Right cardiac atrium (tissue), 5 donors: ENCODE measurements at regions not wholly inside any gene's neighbourhood (a gene's known extent, or its start where the extent isn't known, plus 50 kb on each side); places are given as distances from the start of the nearest gene placed in this dataset.
"Not testable (repeated sequence)": the region's sequence is repeated elsewhere in the genome, so short reads cannot be mapped to it uniquely, and the experiment has no call there.

Source experiments
- ATAC-seq, 2 donors: fragments of 200-7000 bp; cut with Tn5 transposase; one replicate each; pipeline versions ENCODE4 v1.8.0 to v1.9.1; 2020; ENCODE audit warnings: moderate library complexity in 2 of 2, mild to moderate bottlenecking in 1 of 2
- DNase-seq, 3 donors: peaks; one replicate each; pipeline ENCODE4 v3.0.0-alpha.2; 2020
- H3K27ac ChIP-seq: one replicate; pipeline ENCODE4 v1.5.1; 2013; ENCODE audit warnings: mild to moderate bottlenecking, low read length, control low read depth, moderate library complexity
- H3K27me3 ChIP-seq: one replicate; pipeline ENCODE4 v1.6.1; 2013; ENCODE audit not compliant: control insufficient read depth, insufficient read depth
- H3K4me1 ChIP-seq: one replicate; pipeline ENCODE4 v1.6.1; 2013; ENCODE audit warnings: low read length; ENCODE audit not compliant: control insufficient read depth, insufficient read depth
- H3K4me3 ChIP-seq: one replicate; pipeline ENCODE4 v1.5.1; 2013; ENCODE audit warnings: low read length, control low read depth
- H3K9me3 ChIP-seq: one replicate; pipeline ENCODE4 v1.6.1; 2013; ENCODE audit warnings: low read length; ENCODE audit not compliant: control insufficient read depth
- WGBS: extraction: QIAGEN DNeasy Blood & Tissue Kit; methylation state at CpG from one replicate; pipeline ENCODE4 v1.1.7; 2013; 5-methylcytosine and 5-hydroxymethylcytosine counted together
- intact Hi-C, 4 donors: fragments of 100-400 bp; cut with DNase I; formaldehyde crosslinking; loops; one replicate each; pipeline versions ENCODE4 v1.11.0 to v1.14.0; 2022 to 2023
- donor health status: healthy with polysubstance abuse.
- donor health status: DM: no; HTN: yes; CAD: no.
- donor health status: DM: no; HTN: no; CAD: no.
- donor health status: DM: no; HTN: yes; CAD: no; lungs with severe emphysema.
- donor health status: DM: yes; HTN: yes; CAD: no.

- not testable (repeated sequence) for H3K27ac ChIP-seq, H3K4me3 ChIP-seq, ATAC-seq, H3K4me1 ChIP-seq, H3K27me3 ChIP-seq, H3K9me3 ChIP-seq
- 90% methylated on average over 24 of the region's 24 CpGs for WGBS
- intact Hi-C loops, result loop anchor here in 2 of 4 donors (5.0 kb wide), 1 partner anchor 121 kb away; no protein-coding TSS in a partner anchor
- peak in 2 of 3 donors; percentile 43 to 45 for DNase-seq
These were observed 182.1 kb downstream of the TMEM121 start for GRCh38 chr14:105708251-105709134.

- H3K27ac ChIP-seq, result no peak overlapping the region
- no peak overlapping the region for H3K4me3 ChIP-seq
- H3K4me1 ChIP-seq, result no peaks in the 10 kb centered on the region
- H3K9me3 ChIP-seq, result no peaks in the 10 kb centered on the region
- WGBS, result 84% methylated on average over 6 of the region's 6 CpGs
- intact Hi-C loops, result loop anchor here in 2 of 4 donors (5.0 kb wide), 1 partner anchor 122 kb away; no protein-coding TSS in a partner anchor
- no peaks in the 10 kb centered on the region for H3K27me3 ChIP-seq
- no peak for ATAC-seq
- peak in 1 of 3 donors; percentile 24 for DNase-seq
These were observed 183.1 kb downstream of the TMEM121 start for GRCh38 chr14:105709281-105710118.

- intact Hi-C loops, result no loop called here
- Histone ChIP-seq H3K4me1 (no peaks in the 10 kb centered on the region), H3K27ac (no peak overlapping the region), H3K4me3 (no peak overlapping the region), H3K9me3 (no peaks in the 10 kb centered on the region), H3K27me3 (no peaks in the 10 kb centered on the region)
- 74% methylated on average over 6 of the region's 6 CpGs for WGBS
- ATAC-seq, result no peak
- peak in 1 of 3 donors; percentile 36 for DNase-seq
These were observed 184.0 kb downstream of the TMEM121 start for GRCh38 chr14:105710119-105711043.

- intact Hi-C loops, result no loop called here
- Histone ChIP-seq H3K9me3 (no peaks in the 10 kb centered on the region), H3K27me3 (no peaks in the 10 kb centered on the region), H3K27ac (no peak overlapping the region), H3K4me3 (no peak overlapping the region), H3K4me1 (no peaks in the 10 kb centered on the region)
- WGBS, result 87% methylated on average over 18 of the region's 18 CpGs
- DNase-seq (peak in 1 of 3 donors; percentile 23), ATAC-seq (no peak)
These were observed 184.7 kb downstream of the TMEM121 start for GRCh38 chr14:105711044-105711620.

GRCh38 chr14:105711841-105712460 is 185.6 kb downstream of the TMEM121 start:
- intact Hi-C loops, result no loop called here
- Histone ChIP-seq H3K9me3 (no peaks in the 10 kb centered on the region), H3K27me3 (no peaks in the 10 kb centered on the region), H3K4me1 (no peaks in the 10 kb centered on the region), H3K4me3 (no peak overlapping the region), H3K27ac (no peak overlapping the region)
- ATAC-seq (no peak), DNase-seq (no peak)
- 64% methylated on average over 5 of the region's 5 CpGs for WGBS

GRCh38 chr14:105712670-105713069 is 186.3 kb downstream of the TMEM121 start:
- intact Hi-C loops, H3K27ac ChIP-seq, H3K4me3 ChIP-seq, H3K9me3 ChIP-seq, H3K27me3 ChIP-seq, H3K4me1 ChIP-seq: not testable (repeated sequence)
- peak; percentile 8 to 41 for ATAC-seq
- 90% methylated on average over 16 of the region's 18 CpGs for WGBS
- peak in 1 of 3 donors; percentile 32 for DNase-seq

GRCh38 chr14:105713160-105713559 is 186.8 kb downstream of the TMEM121 start:
- H3K27ac ChIP-seq, H3K4me3 ChIP-seq, intact Hi-C loops, H3K27me3 ChIP-seq, H3K4me1 ChIP-seq, DNase-seq, H3K9me3 ChIP-seq: not testable (repeated sequence)
- WGBS, result 90% methylated on average over 17 of the region's 17 CpGs
- peak; percentile 12 to 15 for ATAC-seq

GRCh38 chr14:105713836-105714235 is 187.5 kb downstream of the TMEM121 start:
- intact Hi-C loops, H3K4me1 ChIP-seq, H3K9me3 ChIP-seq, ATAC-seq, H3K27me3 ChIP-seq, H3K27ac ChIP-seq, H3K4me3 ChIP-seq, DNase-seq: not testable (repeated sequence)
- WGBS, result 85% methylated on average over 8 of the region's 10 CpGs

- H3K4me1 ChIP-seq, H3K27me3 ChIP-seq, H3K4me3 ChIP-seq, ATAC-seq, H3K27ac ChIP-seq, DNase-seq, H3K9me3 ChIP-seq, intact Hi-C loops: not testable (repeated sequence)
- 77% methylated on average over 6 of the region's 7 CpGs for WGBS
These were observed 192.4 kb downstream of the TMEM121 start for GRCh38 chr14:105718787-105719186.

GRCh38 chr14:105720106-105720505 is 193.7 kb downstream of the TMEM121 start:
- intact Hi-C loops, ATAC-seq, DNase-seq, H3K4me1 ChIP-seq, H3K27me3 ChIP-seq, H3K4me3 ChIP-seq, H3K27ac ChIP-seq, H3K9me3 ChIP-seq: not testable (repeated sequence)
- WGBS, result 90% methylated on average over 6 of the region's 12 CpGs
